SK-N-SH (cell line): ENCODE measurements at regions not wholly inside any gene's neighbourhood (a gene's known extent, or its start where the extent isn't known, plus 50 kb on each side); places are given as distances from the start of the nearest gene placed in this dataset.

Source experiments
- EP300 ChIP-seq, 2 experiments: IDR thresholded peaks; 2 replicates each; pipeline versions ENCODE4 v1.4.0 to v1.6.1; 2012; ENCODE audit warnings: borderline replicate concordance in 1 of 2, low read depth in 1 of 2, low read length in 1 of 2
- EZH2phosphoT487 ChIP-seq: fragments of 200-600 bp; sonication (generic); IDR thresholded peaks from 2 replicates; pipeline ENCODE4 v1.6.1; 2017; ENCODE audit warnings: low read depth, mixed run types, mild to moderate bottlenecking, antibody characterized with exemption, moderate library complexity, borderline replicate concordance
- FOSL2 ChIP-seq: IDR thresholded peaks from 2 replicates; pipeline ENCODE4 v1.4.0; 2012; ENCODE audit warnings: low read depth, mild to moderate bottlenecking, moderate library complexity, borderline replicate concordance
- GATA2 ChIP-seq: sonication (generic); formaldehyde crosslinking; IDR thresholded peaks from 2 replicates; pipeline ENCODE4 v1.5.0; 2020; ENCODE audit warnings: mild to moderate bottlenecking, missing genetic modification reagents
- NRF1 ChIP-seq: IDR thresholded peaks from 2 replicates; pipeline ENCODE4 v1.6.1; 2012; ENCODE audit warnings: low read depth, mild to moderate bottlenecking, low read length
- POLR2AphosphoS5 ChIP-seq: IDR thresholded peaks from 2 replicates; pipeline ENCODE4 v1.6.1; 2012; ENCODE audit warnings: low read depth, low read length
- RAD21 ChIP-seq: IDR thresholded peaks from 2 replicates; pipeline ENCODE4 v1.6.1; 2012; ENCODE audit warnings: mild to moderate bottlenecking, low read length
- REST ChIP-seq: IDR thresholded peaks from 2 replicates; pipeline ENCODE4 v1.6.1; 2012; ENCODE audit warnings: mild to moderate bottlenecking, low read depth, low read length, moderate library complexity
- RFX5 ChIP-seq: IDR thresholded peaks from 2 replicates; pipeline ENCODE4 v1.6.1; 2012; ENCODE audit warnings: mild to moderate bottlenecking, improper control_type of control experiment, low read length
- SMC3 ChIP-seq: IDR thresholded peaks from 2 replicates; pipeline ENCODE4 v1.6.1; 2012; ENCODE audit warnings: low read depth, low read length, improper control_type of control experiment
- TAF1 ChIP-seq: IDR thresholded peaks from 2 replicates; pipeline ENCODE4 v1.6.1; 2012; ENCODE audit warnings: low read depth, mild to moderate bottlenecking, low read length, moderate library complexity, borderline replicate concordance
- YY1 ChIP-seq: IDR thresholded peaks from 2 replicates; pipeline ENCODE4 v1.4.0; 2012; ENCODE audit warnings: low read depth, mild to moderate bottlenecking
- TF ChIP-seq, protein P1 (sequence below): fragments of 200-600 bp; sonication (generic); IDR thresholded peaks from 2 replicates; pipeline ENCODE4 v1.6.1; 2017; ENCODE audit warnings: antibody characterized with exemption, mild to moderate bottlenecking, moderate library complexity

DNA sequence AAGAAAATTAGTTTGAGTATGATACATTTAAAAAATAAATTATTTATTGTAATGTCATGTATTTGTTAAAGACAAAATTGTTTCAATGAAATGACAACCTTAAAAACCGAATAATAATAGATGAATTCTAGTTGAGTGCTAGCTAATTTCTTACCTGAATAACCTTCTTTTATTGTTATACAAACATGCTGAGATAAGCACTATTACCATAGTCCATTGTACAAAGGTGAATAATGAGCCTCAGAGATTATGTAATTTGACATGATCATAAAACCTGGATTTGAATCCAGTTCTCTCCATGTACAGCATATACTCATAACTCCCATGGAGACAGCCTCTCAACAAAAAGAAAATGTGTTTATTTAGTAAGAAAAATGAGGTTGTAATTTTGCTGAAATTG is 1512.9 kb downstream of the PCDH19 start:
- TF ChIP-seq, protein P1, sequence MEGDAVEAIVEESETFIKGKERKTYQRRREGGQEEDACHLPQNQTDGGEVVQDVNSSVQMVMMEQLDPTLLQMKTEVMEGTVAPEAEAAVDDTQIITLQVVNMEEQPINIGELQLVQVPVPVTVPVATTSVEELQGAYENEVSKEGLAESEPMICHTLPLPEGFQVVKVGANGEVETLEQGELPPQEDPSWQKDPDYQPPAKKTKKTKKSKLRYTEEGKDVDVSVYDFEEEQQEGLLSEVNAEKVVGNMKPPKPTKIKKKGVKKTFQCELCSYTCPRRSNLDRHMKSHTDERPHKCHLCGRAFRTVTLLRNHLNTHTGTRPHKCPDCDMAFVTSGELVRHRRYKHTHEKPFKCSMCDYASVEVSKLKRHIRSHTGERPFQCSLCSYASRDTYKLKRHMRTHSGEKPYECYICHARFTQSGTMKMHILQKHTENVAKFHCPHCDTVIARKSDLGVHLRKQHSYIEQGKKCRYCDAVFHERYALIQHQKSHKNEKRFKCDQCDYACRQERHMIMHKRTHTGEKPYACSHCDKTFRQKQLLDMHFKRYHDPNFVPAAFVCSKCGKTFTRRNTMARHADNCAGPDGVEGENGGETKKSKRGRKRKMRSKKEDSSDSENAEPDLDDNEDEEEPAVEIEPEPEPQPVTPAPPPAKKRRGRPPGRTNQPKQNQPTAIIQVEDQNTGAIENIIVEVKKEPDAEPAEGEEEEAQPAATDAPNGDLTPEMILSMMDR = no peak
- TF ChIP-seq TAF1 = no peak
- no peak for TF ChIP-seq RFX5
- no peak for TF ChIP-seq FOSL2
- TF ChIP-seq EP300 (IDR thresholded peaks at IDR 0.05; ENCODE audit: borderline replicate concordance in 1 of 2, low read depth in 1 of 2, low read length in 1 of 2) = no peak
- TF ChIP-seq EZH2phosphoT487 = no peak
- no peak for TF ChIP-seq REST
- no peak for TF ChIP-seq RAD21
- no peak for TF ChIP-seq GATA2
- TF ChIP-seq POLR2AphosphoS5 = no peak
- TF ChIP-seq YY1 = no peak
- TF ChIP-seq NRF1 = no peak
- no peak for TF ChIP-seq SMC3
